ENCODE measurements at regions not wholly inside any gene's neighbourhood (a gene's known extent, or its start where the extent isn't known, plus 50 kb on each side); places are given as distances from the start of the nearest gene placed in this dataset.

GRCh38 chr7:69182596-69183467 is 415.4 kb upstream of the AUTS2 start:
- TF ChIP-seq CTCF (IDR thresholded peaks at IDR 0.05) (no peak), POLR2A (IDR thresholded peaks at IDR 0.05) (no peak)

Data from gastroesophageal sphincter (tissue), 3 donors.